CMK (cell line): ENCODE measurements at regions not wholly inside any gene's neighbourhood (a gene's known extent, or its start where the extent isn't known, plus 50 kb on each side); places are given as distances from the start of the nearest gene placed in this dataset.
"Not testable (repeated sequence)": the region's sequence is repeated elsewhere in the genome, so short reads cannot be mapped to it uniquely, and the experiment has no call there.

Experiments
- DNase-seq: peaks from one replicate; pipeline ENCODE4 v3.0.0-alpha.2; 2010; ENCODE audit warnings: low read depth

- no peak for DNase-seq
These were observed 112.5 kb upstream of the PRSS1 start for GRCh38 chr7:142636751-142637150.

DNA sequence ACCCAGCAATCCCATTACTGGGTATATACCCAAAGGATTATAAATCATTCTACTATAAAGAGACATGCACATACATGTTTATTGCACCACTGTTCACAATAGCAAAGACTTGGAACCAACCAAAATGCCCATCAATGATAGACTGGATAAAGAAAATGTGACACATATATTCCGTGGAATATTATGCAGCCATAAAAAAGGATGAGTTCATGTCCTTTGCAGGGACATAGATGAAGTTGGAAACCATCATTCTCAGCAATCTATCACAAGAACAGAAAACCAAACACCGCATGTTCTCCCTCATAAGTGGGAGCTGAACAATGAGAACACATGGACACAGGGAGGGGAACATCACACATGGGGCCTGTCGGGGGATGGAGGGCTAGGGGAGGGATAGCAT, 113.2 kb upstream of the PRSS1 start:
- DNase-seq: not testable (repeated sequence)

DNA sequence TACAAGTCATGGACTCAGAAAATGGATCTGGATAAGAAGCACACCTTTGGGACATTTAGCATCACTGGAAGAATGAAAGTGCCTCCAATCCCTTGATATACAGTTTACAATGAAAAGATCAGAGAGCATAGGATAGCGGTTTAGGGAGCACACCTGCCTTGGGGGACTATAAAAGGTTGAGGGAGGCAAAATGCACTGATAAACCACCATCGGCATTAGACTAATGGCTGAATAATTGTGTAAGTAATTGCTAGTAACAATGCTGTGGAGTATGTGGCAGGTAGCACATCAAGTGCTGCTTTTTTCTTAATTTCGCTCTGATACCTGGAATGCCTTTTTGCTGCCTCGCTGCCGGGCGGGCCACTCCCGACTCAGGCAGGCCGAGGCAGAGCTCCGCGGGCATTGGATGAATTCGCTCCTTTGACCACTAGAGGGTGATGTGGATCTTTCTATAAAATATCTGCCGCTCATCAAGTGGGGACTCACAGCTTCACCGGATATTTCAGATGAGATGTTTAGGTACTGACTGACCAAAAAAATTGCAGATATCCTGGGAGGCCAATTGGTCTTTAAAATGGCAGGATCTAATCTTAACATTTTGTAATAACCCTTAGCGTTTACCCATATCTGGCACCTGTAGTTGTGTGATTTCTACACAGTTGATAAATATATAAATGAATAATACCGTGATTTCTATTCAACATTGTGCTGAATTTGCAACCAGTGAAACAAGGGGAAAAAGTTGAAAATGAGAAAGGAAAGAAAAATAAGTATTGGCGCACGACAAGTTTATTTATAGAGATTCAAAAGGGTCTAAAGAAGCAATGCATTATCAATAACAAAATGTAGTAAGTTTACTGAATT, 116.8 kb upstream of the PRSS1 start:
- no peak for DNase-seq

- no peak for DNase-seq
These were observed 119.5 kb upstream of the PRSS1 start for GRCh38 chr7:142629588-142630260.

DNA sequence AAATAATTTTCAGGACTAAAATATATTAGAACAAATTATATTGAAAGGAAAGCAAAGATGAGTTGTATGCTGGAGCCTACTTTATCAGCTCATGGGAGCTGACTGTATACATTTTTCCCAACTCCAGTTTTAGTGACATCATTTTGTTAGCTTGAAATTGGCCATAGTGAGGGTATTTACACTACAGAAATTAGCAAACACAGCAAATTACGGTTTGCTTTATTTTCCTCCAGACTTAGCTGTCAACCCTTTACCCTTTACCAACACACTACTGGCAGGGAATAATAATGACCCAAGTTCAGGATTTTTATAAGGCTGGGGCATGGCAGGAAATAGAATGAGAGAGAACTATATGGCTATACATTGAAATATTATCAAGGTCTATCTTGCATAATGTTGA, 120.3 kb upstream of the PRSS1 start:
- DNase-seq: no peak

GRCh38 chr7:142627223-142627622, 122.0 kb upstream of the PRSS1 start:
- not testable (repeated sequence) for DNase-seq

- DNase-seq: no peak
These were observed 122.7 kb upstream of the PRSS1 start for GRCh38 chr7:142626420-142627035.

- DNase-seq: not testable (repeated sequence)
These were observed 124.1 kb upstream of the PRSS1 start for GRCh38 chr7:142625216-142625615.

DNA sequence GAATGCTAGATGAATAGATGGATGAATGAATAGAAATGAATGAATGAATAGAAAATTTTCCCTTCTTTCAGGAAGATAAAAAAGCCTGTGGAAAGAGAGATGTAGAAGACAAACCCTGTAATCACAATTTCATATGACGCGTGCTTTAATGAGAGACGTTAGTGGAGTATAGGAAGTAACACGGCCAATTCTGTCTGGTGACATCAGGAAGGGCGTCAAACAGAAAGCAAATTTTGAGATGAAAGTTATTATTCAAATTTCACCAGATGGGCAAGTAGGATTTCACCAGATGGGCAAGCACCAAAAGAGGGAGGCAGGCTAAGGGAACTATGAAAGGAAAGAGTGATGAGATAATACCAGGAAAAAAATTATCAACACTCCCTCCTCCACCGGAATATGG, 128.9 kb upstream of the PRSS1 start:
- no peak for DNase-seq

DNA sequence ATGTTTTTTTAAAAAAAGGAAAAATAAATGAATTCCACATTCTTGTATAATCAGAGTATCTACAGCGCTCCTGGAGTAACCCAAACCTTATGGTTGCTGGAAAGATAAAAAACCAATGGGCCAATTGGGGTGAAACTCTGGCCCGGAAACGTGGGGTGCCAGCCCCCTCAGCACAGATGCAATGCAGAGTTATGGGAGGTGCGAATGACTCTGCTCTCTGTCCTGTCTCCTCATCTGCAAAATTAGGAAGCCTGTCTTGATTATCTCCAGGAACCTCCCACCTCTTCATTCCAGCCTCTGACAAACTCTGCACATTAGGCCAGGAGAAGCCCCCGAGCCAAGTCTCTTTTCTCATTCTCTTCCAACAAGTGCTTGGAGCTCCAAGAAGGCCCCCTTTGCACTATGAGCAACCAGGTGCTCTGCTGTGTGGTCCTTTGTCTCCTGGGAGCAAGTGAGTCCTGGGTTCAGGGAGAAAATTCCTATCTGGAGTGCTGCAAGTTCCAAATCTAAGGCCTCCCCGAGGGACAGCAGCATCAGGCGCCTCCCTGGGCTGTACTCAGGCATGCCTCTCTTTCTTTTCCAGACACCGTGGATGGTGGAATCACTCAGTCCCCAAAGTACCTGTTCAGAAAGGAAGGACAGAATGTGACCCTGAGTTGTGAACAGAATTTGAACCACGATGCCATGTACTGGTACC, 130.5 kb upstream of the PRSS1 start:
- no peak for DNase-seq

DNA sequence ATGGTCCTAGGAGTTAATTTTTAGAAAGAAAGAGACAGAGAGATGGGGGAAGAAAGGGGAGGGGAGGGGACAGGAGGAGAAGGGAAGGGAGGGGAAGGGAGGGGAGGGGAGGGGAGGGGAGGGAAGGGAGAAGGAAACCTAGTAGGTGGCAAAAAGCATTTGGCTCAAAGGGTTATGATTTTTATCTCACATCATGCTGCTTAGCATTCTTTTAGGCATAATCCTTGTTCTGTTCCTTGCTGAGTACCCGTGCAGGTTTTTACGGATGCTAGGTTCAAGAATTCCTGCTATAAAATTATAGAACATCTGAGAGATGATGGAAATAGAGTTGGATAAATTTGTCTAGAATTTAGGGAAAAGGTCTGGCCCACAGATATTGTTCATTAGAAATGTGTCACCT, 132.4 kb upstream of the PRSS1 start:
- DNase-seq: no peak

DNA sequence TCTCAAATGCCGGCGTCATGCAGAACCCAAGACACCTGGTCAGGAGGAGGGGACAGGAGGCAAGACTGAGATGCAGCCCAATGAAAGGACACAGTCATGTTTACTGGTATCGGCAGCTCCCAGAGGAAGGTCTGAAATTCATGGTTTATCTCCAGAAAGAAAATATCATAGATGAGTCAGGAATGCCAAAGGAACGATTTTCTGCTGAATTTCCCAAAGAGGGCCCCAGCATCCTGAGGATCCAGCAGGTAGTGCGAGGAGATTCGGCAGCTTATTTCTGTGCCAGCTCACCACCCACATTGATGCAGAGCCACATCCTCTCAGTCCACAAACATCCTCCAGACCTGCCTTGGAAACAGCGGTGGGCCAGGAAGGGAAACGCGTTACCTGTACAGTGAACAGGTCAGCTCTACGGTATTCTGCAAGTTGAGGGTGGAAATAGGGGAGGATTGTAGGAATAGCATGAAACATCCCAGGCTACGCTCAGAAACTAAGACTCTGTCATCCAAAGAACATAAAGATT, 133.1 kb upstream of the PRSS1 start:
- no peak for DNase-seq

DNA sequence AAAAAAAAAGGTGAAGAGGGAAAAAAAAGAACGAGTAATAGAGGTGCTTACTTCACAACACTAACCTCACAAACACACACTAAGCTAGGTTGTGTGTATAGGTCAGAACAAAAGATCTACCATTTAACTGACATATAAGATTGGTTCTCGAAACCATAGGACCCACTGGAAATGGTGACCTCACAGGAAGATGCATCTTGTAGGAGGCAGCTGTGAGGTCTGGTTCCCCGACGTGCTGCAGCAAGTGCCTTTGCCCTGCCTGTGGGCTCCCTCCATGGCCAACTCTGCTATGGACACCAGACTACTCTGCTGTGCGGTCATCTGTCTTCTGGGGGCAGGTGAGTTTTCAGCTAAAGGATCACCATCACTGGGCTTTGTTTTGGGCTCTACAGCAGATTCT, 133.8 kb upstream of the PRSS1 start:
- DNase-seq: no peak

DNA sequence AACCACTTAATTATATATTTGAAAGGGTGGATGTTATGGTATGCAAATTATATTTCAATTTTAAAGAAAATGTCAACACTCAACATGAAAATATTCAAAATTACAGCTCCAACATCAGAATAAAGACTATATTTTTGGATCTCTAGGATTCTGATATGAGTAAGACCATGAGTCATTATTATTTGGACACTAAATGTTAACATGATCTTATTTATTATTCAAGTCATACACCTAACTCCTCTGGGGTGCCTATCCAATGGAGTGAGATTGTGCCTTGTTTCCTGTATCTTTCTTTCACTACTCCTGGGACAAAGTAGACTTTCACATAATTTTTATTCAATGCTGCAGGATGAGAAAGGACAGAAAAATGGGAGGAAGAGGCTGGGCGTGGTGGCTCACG, 135.2 kb upstream of the PRSS1 start:
- no peak for DNase-seq

DNA sequence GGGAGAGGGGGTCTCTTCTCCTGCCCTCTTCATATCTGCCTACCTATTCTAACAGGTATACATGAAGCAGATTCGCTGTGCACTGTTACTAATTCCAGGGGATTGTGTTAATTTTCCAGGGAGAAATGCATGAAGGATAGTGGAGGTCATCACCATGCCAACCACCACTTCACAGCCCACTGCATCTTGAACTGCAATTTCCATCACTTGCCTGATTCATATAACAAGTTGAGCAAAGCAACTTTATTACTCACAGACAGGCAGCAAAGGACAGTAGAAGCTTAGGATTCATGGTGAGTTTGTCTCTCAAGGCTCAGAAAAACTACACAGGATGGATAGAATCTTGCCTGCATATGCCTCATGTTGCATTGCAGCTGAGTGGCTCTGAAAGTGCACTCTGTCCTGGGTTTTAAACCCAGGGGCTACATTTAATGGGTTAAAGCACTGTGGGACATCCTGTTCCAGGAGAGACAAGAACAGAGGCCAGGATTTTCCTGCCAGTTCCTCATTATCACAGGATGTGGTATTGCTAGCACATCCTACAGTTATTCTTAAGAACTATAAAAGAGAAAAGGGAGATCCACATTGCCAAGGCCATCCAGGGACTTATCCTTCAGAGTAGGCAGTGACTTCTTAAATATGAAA, 136.9 kb upstream of the PRSS1 start:
- DNase-seq: no peak

DNA sequence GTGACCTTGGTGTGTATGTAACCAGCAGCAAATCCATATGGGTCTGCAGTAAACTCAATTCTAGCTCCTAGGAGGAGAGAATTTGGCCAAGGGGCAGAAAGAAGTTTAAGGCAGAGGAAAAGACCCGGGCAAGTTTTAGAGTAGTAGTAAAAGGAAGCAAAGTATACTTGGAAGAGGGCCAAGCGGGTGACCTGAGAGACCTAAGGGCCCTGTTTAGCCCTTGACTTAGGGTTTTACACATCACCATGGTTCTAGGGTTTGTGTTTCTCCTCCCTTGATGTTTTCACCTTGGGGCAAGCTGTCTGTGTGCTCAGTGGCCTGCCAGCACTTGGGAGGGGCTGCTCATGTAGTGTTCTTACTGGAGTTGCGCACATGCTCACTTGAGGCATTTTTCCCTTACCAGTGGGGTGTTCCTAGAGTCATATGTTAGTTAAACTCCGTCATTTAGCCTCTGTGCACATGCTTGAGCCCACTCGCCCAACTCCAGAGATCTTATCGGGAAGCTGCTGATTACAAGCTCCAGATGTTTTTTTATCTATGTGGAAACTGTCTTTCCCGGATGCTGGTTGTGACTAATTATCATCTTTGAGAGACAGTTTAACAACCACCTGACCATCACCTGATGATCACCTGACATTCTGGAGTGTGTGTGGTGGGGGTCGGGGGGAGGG, 137.6 kb upstream of the PRSS1 start:
- no peak for DNase-seq

DNA sequence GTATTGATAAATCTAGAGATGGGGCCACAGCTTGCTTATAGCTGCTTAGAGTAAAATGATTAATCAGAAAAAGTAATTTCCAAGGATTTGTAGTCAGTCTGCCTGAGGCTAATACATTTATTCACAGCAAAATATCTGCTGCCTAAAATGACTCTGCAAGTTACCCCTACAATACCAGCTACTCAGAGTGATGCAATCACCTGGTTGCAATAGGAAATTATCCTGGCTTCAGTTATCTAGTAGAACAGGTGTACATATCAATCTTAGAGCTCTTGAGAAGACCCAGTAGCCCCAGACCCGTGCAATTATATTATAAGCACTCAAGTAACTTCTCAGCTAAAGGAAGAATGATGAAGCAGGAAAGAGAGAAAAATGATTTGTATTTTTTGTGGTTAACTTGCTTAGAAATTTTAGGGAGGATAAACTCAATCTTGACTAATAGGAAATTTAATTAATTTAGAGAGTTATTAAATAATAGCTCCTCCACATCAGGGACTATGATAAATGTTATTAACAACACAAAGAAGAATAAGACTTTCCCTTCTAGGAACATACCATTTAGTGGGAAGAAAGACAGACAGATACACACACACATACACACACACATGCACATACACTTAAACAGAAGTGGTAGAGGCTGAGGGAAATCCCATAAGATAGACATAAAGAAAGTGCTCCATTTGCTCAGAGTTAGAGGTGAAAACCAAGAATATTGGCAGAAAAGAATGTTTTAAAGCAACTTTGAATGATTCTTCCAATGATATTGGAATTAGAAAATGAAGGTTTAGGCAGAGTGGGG, 140.4 kb upstream of the PRSS1 start:
- DNase-seq: no peak

DNA sequence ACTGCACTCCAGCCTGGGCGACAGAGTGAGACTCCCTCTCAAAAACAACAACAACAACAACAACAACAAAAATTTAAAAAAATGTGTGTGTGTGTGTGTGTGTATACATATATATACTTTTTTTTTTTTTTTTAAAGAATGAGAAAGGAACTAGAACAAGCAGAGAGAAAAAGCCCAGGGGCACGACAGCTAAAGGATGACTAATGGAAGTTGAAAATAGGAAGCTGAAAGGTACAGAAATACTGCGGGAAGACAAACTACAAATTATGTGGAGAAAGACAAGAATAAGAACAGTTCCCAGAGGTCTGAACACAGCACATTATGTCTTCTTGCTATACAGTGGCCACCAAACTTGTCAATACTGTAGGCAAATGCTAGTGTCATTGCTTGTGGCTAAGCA, 141.9 kb upstream of the PRSS1 start:
- DNase-seq: no peak

GRCh38 chr7:142606081-142606480, 143.2 kb upstream of the PRSS1 start:
- no peak for DNase-seq

- DNase-seq: no peak
These were observed 144.6 kb upstream of the PRSS1 start for GRCh38 chr7:142604671-142605070.
